Midbrain (tissue), 1 donor: ENCODE measurements at regions not wholly inside any gene's neighbourhood (a gene's known extent, or its start where the extent isn't known, plus 50 kb on each side); places are given as distances from the start of the nearest gene placed in this dataset.
A peak's percentile ranks its signal among the peaks of the same experiment; 100 is the strongest.
"Not testable (repeated sequence)": the region's sequence is repeated elsewhere in the genome, so short reads cannot be mapped to it uniquely, and the experiment has no call there.

ENCODE experiments used
- DNase-seq: peaks from one replicate; lab custom pipeline; 2025; lab: John Stamatoyannopoulos, UW

- peak; percentile 44 for DNase-seq
Measured at GRCh38 chr14:35988972-35989690, 163.0 kb downstream of the BRMS1L start.

DNA sequence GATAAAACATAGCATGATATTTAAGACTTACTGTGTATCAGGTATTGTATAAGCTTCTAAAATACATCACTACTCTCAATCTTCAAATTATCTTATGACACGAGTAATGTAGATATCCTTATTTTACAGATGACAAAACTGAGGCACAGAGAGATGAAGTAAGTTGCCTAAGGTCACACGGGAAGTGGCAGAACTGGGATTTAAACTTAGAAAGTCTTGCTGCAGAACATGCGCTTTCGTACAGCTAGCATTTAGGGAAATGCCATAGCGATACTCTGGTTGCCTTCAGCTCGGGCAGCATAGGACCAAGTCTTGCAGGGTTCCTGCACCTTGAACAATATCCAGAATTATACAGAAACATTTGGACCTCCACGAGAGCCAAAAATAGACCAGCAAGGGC is 162.4 kb downstream of the BRMS1L start:
- DNase-seq: no peak

DNA sequence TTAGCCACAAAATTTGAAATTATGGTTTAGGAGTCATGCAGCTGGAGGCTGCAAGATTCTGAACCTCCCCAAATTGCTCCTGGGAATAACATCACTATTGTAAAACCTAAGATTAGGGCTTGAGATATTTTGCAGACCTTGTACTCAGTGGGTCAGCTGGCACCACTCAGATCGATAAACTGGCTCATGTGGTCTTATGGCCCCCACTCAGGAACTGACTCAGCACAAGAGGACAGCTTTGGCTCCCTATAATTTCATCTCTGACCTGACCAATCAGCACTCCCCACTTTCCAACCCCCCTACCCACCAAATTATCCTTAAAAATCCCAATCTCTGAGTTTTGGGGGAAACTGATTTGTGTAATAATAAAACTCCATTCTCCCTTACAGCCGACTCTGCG is 161.6 kb downstream of the BRMS1L start:
- DNase-seq: no peak

GRCh38 chr14:35986219-35986573 is 160.1 kb downstream of the BRMS1L start:
- DNase-seq: peak; percentile 60

DNA sequence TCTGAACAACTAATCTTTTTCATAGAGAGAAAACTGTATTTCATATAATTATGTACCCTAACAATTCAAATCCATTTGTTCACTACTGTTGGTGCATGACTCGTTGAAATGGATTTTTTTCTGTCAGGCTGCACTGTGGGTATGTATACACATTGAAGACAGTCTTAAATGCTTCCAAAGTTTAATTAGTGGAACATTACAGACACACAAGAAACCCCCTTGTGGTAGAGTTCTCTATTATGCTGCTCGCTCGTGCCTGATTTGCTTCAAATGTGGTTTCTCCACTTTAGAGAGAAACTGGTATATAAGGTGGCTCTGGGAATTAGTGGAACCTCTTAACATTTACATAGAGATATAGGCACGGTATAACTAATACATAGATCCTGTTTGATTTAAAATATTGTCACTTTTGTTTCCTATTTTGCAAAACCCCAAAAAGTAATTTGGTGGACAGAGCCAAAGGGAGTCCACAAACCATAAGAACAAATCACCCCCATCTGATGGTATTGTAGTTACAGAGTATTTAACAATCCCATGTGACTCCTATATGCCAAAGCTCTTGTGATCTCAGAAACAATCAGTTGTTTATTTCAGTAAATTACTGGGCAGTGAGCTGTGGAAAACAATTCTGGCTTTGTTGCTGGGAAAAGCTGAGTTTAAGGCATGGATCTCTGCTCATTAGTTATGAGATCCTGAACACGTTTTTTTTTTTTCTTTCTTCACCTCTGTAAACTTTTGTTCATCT is 159.5 kb downstream of the BRMS1L start:
- DNase-seq: peak; percentile 84

DNA sequence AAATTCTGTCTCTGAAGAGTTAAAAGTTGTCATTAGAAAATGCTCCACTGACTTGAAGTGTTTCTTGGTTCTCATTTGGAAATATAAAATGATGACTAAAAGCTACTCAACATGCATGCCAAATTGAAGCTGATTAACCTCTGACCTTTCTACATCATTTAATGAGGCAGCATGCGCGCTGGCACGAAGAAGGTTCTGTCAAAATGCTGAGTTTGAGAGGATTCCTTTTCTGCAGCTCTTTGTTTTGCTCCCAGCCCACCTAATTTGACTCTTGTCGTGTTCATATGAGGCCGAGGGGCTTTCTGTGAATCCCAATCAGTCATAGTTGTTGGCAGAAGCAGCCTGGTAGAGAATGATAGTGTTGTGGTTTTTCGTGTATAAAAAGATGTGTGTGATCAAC is 153.4 kb downstream of the BRMS1L start:
- DNase-seq: no peak

GRCh38 chr14:35978561-35978960 is 152.4 kb downstream of the BRMS1L start:
- DNase-seq: no peak

DNA sequence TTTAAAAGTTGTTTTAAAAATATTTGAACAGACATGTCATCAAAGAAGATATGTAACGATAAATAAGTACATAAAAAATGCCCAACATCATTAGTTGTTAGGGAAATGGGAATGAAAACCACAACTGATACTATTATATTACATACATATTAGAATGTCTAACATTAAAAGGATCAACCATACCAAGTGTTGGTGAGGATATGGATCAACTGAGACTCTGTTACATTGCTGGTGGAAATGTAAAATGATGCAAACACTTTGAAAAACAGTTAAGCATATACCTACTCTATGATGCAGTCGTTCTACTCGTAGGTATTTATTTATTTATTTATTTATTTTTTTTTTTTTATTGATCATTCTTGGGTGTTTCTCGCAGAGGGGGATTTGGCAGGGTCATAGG is 149.7 kb downstream of the BRMS1L start:
- no peak for DNase-seq

- DNase-seq: no peak
Measured at GRCh38 chr14:35973770-35974169, 147.6 kb downstream of the BRMS1L start.

- DNase-seq: no peak
Measured at GRCh38 chr14:35971965-35972630, 146.0 kb downstream of the BRMS1L start.

DNA sequence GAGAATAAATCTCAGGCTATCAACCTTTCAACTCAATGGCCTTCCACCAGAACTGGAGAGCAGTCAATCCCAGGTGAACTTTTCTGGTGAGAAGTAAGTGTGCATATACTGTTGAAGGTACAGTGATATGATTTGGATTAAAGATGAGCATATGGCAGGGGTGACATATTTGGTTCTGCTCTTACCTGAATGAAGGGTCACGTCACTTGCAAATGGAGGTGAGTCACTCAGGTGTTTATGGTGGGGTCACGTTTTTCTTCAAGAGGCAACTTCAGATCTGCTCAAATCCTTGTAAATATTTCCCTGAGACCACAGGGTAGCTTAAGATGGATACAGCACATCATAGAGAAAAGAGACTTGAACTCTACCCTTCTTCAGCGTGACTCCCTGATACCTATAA is 143.2 kb downstream of the BRMS1L start:
- DNase-seq: no peak

DNA sequence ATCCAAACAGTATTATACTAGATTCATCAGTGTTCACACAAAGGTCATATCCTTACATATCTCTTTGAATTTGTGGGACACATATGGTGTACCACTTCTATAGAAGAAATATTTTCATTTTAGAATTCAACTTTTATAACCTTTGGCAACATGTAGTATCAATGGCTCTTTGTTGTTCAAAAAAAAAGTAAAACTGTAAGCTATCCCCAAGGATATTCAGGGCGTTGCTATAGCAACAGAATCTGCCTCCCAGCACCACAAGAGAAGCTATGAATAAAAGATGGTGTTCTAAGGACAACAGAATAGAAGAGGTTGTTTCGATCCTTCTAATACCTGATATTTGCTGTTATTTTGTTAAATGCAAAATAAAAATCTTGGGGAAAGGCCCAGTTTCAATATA is 139.3 kb downstream of the BRMS1L start:
- DNase-seq: peak; percentile 75

- no peak for DNase-seq
Measured at GRCh38 chr14:35964697-35965286, 138.7 kb downstream of the BRMS1L start.

DNA sequence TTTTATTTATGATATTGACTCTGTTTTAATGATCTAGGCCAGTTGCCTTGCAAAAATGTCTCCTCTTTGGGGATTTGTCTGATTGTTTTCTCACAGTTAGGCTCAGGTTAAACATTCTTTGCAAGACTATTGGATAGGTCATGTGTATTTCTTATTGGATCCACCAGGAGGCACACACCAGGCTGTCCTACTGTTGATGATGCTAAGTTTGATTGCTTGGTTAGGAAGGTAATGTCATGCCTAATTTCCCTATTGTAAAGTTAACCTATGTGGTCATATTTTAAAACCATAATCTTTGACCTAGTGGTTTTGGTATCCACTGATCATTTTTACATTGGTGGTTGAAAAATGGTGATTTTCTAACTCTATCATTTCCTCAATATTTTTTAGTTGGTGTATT is 137.1 kb downstream of the BRMS1L start:
- no peak for DNase-seq

DNA sequence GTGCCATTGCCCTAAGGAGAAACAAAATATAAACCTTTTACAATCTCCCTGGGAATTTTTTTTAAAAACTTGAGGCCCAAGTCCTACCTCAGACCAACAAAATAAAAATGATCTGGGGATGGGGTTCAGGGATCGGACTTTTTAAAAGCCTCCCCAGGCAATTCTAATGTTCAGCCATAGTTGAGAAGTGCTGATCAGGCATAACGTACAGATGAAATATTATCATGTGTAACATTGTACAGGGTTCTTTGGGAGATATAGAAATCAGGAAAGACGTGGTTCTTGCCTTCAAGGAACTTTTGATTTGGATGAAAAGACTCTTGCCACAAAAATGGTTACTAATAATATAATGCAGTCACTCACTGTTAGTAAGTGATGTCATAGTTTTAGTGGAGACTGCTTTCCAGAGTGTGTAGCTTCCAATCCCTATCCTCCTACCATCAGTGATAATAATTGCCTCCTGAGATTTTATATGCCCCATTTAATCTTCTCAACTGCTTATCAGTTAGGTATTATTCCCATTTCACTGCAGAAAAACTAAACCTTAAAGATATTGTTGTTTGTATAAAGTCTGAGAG is 135.6 kb downstream of the BRMS1L start:
- DNase-seq: no peak

DNA sequence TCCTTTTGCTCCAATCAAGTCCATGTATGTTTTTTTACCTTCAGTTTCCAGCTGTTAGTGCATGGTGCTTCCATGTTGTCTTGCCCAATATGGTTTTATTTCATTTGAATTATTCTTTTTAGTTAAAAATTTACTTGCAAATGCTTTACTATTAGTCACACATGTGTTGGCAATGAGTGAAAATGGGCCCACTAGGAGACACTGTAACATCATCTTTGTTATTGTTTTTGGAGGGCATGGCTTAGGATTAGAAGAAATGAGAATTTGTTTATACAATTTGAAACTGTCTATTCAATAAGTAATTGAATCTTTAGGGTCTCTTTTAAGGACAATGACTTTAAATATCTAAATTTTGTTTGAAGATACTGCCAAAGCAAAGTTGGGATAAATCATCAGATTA is 133.7 kb downstream of the BRMS1L start:
- peak; percentile 73 for DNase-seq

GRCh38 chr14:35958499-35958898 is 132.4 kb downstream of the BRMS1L start:
- DNase-seq: no peak

DNA sequence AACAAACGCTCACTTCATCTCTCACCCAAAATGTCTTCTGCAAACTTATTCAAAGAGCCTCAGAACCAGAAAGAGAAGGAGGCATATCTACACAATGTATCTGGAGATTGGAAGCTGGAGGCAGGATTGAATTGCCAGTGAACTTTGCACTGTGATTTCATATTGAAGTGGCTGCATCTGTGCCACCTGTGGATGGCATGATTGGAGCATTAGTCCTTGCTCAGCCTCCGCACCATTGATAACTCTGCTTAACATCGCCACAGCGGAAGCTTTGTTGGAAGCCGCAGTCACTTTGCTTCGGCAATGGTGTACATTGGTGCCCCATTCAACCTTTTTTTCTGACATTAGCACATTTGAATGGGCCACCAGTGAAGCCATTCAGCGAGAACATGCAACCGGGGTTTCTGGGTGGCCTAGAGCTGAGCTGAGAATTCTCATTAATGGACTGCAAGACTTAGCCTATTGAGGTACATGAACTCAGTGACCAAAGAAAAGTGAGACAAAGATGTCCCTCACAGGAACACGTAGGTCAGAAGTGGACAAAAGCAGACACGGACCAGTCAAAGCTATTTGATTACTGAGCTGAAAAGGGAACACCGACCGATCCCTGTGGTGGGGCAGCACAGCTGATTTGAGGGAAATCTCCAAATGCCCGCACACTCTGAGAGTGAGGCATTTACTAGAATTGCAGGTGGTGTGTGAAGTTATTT is 130.4 kb downstream of the BRMS1L start:
- DNase-seq: no peak

GRCh38 chr14:35952584-35952983 is 126.4 kb downstream of the BRMS1L start:
- no peak for DNase-seq

GRCh38 chr14:35949920-35950513 is 123.9 kb downstream of the BRMS1L start:
- no peak for DNase-seq

GRCh38 chr14:35947983-35948382 is 121.8 kb downstream of the BRMS1L start:
- DNase-seq: not testable (repeated sequence)
